GM19468 (cell line): ENCODE measurements at regions not wholly inside any gene's neighbourhood (a gene's known extent, or its start where the extent isn't known, plus 50 kb on each side); places are given as distances from the start of the nearest gene placed in this dataset.

ENCODE experiments used
- ATAC-seq: cut with Tn5 transposase; IDR thresholded peaks from one replicate; pipeline ENCODE4 v1.9.1; 2021; ENCODE audit warnings: mild to moderate bottlenecking, moderate library complexity, moderate number of reproducible peaks; ENCODE audit not compliant: unreplicated experiment; ENCODE audit errors: extremely low read depth

- ATAC-seq = no peak
Observed at GRCh38 chr11:80388130-80388529, 947.3 kb upstream of the TENM4 start.

GRCh38 chr11:80383655-80384054 is 942.8 kb upstream of the TENM4 start:
- no peak for ATAC-seq

- no peak for ATAC-seq
Observed at GRCh38 chr11:80379620-80380278, 938.9 kb upstream of the TENM4 start.

GRCh38 chr11:80371931-80372330 is 931.1 kb upstream of the TENM4 start:
- no peak for ATAC-seq

- ATAC-seq = no peak
Observed at GRCh38 chr11:80365980-80366379, 925.1 kb upstream of the TENM4 start.

DNA sequence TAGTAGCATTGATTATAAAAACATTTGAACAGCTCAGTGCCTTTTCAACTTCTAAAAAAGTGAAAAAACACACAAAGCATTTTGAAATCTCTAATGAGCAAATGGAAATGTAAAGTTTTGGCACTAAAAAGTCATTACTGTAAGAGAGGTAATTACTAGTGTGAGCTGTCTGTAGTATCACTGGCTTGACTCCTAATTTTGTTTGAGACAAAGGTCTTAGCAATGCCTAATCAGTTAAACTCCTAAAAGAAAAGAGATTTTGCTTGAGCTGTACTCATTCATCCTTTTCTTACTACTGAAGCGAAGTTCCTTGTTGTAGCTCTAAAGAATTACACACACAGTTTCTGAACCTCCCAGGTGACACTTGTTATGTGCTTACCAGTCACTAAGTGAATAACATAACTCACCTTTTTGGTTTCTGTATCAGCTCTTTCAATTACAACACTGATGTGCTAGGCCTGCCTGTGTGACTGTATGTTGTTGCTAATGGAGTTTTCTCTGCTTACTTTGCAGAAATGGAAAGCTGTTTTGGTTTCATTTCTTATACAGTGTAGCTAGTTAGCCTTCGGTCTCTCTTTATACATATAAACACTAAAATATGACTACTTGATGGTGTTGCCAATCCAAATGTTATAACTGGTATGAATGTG is 924.4 kb upstream of the TENM4 start:
- ATAC-seq = no peak

DNA sequence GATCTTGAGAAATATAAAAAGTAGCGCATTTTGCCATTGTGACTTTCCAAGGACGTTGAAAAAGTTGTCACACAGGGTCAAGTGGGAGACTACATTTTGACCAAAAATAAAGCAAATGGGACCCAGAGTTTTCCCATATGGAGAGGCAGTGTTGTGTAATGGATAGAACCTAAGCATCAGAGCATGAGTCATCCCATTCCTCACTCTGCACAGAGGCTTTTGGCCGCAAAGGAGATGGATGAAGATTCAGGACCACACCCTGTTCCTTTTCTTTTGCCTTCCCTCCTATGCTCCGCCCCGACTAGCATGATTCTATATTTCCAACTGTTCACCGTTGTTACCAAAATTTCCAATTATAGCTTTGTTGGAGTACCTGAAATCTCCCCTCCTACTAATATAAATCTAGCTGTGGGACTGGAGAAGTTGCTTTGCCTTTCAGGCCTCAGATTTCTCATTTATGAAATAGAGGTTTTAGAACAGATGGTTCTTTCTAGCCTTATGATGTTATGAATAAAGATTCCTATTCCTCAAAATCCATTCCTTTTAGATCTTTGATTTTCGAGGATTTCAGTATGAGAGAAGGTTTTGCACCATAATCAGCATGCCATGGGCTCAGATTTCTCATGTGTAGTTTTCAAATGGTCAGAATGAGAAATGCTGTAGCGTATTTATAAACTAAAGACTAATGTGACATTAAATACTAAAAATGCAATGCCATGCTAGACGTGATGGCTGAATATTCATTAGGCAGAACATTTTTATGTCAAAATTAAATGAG is 921.9 kb upstream of the TENM4 start:
- ATAC-seq = no peak

DNA sequence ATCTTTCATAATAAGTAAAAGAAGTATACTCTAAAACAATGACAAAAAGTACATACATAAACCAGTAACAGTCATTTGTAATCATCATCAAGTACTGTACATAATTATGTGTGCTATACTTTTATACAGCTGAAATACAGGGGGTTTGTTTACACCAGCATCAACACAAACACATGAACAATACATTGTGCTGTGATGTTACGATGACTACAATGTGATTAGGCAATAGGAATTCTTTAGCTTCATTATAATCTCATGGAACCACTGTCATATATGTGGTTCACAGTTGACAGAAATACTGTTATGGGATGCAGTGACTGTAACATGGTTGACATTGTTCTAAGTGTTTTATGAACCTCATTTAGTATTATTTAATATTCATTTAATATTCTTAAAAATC is 914.4 kb upstream of the TENM4 start:
- ATAC-seq = no peak

DNA sequence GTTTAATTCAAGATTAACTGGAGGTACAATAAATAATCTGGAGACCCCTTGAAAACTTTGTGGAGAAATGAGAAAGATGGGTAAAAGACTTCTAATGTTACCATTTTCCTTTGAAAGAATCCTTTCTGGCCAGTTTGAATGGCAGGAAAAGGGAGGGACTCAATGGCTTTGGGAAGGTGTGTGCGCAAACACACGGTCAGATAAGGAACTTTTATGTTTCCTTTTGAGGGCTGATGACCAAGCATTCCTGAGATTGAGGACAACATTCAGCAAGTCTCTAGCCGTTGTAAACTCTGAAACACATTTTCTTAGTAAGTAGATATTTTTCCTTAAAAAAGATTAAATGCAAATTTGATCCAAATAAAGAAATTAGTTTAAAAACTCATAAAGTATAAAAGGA is 909.7 kb upstream of the TENM4 start:
- ATAC-seq = no peak

DNA sequence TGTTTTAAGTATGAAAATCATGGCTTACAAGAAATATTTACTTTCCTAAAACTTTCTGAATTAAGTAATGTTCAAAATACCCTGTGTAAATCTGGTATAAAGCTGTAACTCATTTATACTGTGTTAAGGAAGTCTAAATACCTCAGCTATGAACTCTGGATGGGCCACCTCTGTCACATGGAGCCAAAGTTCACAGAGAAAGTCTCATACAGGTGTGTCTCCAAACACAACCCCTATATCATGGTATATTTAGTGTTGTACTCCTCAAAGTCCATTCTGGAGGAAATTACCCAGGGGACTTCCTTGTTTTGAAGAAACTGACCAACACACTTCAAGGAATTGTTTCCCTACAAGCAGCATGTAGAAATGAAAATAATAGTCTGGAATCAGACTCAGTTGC is 909.2 kb upstream of the TENM4 start:
- ATAC-seq = no peak

- no peak for ATAC-seq
Observed at GRCh38 chr11:80346353-80347059, 905.7 kb upstream of the TENM4 start.

DNA sequence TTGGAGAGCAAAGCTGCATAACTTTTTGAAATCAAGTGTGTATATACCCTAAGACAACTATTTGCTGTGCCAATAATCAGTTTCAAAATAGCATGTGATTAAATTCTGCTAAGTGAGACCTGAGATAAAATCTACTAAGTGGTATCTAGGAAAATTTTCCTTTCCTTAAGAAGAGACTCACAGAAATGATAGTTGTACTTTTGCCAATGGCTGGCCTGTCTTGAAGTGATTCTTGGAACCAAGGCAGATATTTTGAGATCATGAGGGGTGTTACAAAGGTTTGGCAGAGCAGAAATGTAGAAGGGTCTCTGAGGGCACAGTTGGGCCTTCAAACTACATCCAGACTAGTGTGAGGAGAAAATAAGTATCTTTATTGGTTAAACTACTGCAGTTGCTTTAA is 902.6 kb upstream of the TENM4 start:
- no peak for ATAC-seq

DNA sequence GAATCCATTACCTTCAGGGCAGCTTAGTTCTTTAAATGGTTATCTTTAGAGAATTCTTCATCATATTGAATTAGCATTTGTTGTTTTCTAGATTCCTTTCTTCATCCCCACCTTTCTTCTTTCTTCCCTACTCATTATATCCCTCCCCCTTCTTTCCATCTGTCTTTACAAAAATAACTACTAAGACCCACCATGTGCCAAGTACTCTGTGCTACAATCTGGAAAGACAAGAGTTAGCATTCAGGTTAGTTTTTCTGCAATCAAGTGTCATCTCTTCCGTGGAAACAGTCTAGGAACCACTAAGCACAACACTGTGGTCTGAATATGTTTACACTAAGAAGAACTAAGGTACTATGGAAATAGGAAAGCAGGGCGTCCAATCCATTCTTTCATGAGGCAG is 897.4 kb upstream of the TENM4 start:
- no peak for ATAC-seq

DNA sequence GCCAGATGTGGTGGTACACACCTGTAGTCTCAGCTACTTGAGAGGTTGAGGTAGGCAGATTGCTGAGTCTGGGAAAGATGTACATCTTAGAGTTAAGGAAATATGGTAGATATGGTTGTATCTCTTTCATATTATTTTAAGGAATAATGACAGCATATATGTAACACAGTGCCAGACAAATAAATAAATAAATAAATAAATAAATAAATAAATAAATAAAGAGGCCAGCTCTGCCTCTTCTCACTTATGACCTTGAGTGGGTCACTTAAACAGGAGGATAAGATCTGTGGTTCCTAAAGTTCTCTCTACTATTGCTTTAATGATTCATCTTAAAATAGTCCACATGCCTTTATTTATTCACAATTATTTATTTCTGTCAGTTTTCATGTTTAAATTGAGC is 890.9 kb upstream of the TENM4 start:
- no peak for ATAC-seq

GRCh38 chr11:80330264-80330663 is 889.4 kb upstream of the TENM4 start:
- ATAC-seq = no peak

DNA sequence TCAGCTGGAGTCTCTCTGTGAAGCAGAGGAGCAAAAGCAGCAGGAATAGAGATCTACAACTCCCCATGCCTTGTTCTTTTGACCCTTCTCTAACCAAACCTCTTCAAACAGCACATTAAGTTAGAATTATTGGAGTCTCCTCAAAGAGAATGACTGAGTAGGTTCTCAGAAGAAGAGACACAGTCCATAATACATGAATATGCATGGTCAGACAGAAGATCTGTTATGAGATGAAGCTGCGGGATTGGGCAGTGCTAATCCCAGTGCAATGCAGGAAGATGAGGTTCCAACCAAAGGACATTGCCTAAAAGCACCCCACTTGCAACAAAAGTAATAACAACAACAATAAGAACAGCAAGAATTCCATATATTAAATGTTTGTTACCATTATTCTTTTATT is 887.9 kb upstream of the TENM4 start:
- ATAC-seq = no peak

GRCh38 chr11:80327956-80328614 is 887.3 kb upstream of the TENM4 start:
- ATAC-seq = no peak

DNA sequence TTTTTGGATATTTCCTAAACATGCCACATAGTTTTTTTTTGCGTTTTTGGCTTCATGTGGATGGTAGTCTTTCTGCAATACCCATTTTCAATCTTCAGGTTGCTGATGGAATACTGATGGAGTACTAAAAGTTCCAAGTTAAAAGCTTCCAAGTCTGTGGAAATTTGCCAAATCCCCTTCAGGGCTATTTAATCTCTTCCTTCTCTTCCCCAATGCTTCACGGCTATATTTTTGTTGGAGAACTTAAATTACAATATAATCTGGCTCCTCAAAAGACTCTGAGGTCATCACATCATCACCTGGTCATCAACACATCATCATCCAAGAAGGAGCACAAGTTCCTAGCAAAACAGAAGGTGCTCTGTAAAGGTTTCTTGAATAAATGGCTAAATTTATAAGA is 881.0 kb upstream of the TENM4 start:
- ATAC-seq = no peak

DNA sequence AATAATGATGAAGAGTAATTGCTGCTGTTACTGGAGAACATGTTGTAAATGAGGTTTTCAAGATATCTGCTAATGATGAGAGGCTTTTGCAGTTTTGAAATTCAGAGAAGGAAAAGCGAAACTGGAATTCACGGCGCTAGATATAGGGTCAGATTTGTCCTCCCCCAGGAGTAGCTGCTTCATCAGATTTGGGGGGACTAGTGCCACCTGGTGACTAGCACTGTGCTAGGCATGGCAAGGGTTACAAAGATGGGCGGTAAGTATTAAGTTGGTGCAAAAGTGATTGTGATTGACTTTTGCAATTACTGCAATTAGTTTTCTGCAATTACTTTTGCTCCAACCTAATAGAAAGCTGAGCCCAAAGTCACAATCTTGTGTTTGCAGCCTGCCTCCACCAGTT is 879.9 kb upstream of the TENM4 start:
- ATAC-seq = no peak

GRCh38 chr11:80320226-80320625 is 879.4 kb upstream of the TENM4 start:
- no peak for ATAC-seq
